ENCODE measurements at regions not wholly inside any gene's neighbourhood (a gene's known extent, or its start where the extent isn't known, plus 50 kb on each side); places are given as distances from the start of the nearest gene placed in this dataset.

- H4K20me1 ChIP-seq (ENCODE audit: insufficient read depth, low read length, poor library complexity, severe bottlenecking), result no peaks in the 10 kb centered on the region
- TF ChIP-seq EZH2phosphoT487 (IDR thresholded peaks at IDR 0.05; ENCODE audit: borderline replicate concordance), result no peak
- TF ChIP-seq, protein P1, sequence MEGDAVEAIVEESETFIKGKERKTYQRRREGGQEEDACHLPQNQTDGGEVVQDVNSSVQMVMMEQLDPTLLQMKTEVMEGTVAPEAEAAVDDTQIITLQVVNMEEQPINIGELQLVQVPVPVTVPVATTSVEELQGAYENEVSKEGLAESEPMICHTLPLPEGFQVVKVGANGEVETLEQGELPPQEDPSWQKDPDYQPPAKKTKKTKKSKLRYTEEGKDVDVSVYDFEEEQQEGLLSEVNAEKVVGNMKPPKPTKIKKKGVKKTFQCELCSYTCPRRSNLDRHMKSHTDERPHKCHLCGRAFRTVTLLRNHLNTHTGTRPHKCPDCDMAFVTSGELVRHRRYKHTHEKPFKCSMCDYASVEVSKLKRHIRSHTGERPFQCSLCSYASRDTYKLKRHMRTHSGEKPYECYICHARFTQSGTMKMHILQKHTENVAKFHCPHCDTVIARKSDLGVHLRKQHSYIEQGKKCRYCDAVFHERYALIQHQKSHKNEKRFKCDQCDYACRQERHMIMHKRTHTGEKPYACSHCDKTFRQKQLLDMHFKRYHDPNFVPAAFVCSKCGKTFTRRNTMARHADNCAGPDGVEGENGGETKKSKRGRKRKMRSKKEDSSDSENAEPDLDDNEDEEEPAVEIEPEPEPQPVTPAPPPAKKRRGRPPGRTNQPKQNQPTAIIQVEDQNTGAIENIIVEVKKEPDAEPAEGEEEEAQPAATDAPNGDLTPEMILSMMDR (conservative IDR thresholded peaks at IDR 0.05; ENCODE audit: low read length), result no peak
- no peak overlapping the region for H3K9ac ChIP-seq (ENCODE audit: low read depth, low read length, poor library complexity, severe bottlenecking)
- no peaks in the 10 kb centered on the region for H3K9me3 ChIP-seq (ENCODE audit: insufficient read depth, low read depth, low read length)
- H3F3A ChIP-seq (ENCODE audit: low read depth), result no peaks in the 10 kb centered on the region
- no peaks in the 10 kb centered on the region for H3K9me2 ChIP-seq (replicated peaks; ENCODE audit: low read depth, low read length)
- H3K27me3 ChIP-seq (ENCODE audit: insufficient read depth, low read length, poor library complexity, severe bottlenecking), result no peaks in the 10 kb centered on the region
- no peaks in the 10 kb centered on the region for H3K4me1 ChIP-seq (ENCODE audit: insufficient read depth, low read length, poor library complexity, severe bottlenecking)
- H3K4me3 ChIP-seq (ENCODE audit: low read length, poor library complexity, severe bottlenecking), result no peak overlapping the region
- no peaks in the 10 kb centered on the region for H3K36me3 ChIP-seq (ENCODE audit: insufficient read depth, low read length)
- H2AFZ ChIP-seq (ENCODE audit: low read length), result no peak overlapping the region
- no peaks in the 10 kb centered on the region for H3K79me2 ChIP-seq (ENCODE audit: insufficient read depth, low read length)
- no peak overlapping the region for H3K4me2 ChIP-seq (ENCODE audit: low read depth, low read length, poor library complexity, severe bottlenecking)
These were observed 258.9 kb upstream of the LRIG3 start for GRCh38 chr12:59179231-59179630.

GRCh38 chr12:59173695-59174094 lies 253.4 kb upstream of the LRIG3 start:
- TF ChIP-seq EZH2phosphoT487 (IDR thresholded peaks at IDR 0.05; ENCODE audit: borderline replicate concordance), result no peak
- TF ChIP-seq, protein P1 (conservative IDR thresholded peaks at IDR 0.05; ENCODE audit: low read length), result no peak
- no peaks in the 10 kb centered on the region for H3K4me1 ChIP-seq (ENCODE audit: insufficient read depth, low read length, poor library complexity, severe bottlenecking)

GRCh38 chr12:59168647-59169046 lies 248.3 kb upstream of the LRIG3 start:
- Histone ChIP-seq H3K79me2 (ENCODE audit: insufficient read depth, low read length) (no peaks in the 10 kb centered on the region), H3K9ac (ENCODE audit: low read depth, low read length, poor library complexity, severe bottlenecking) (no peak overlapping the region), H3K9me2 (replicated peaks; ENCODE audit: low read depth, low read length) (no peaks in the 10 kb centered on the region), H3F3A (ENCODE audit: low read depth) (no peaks in the 10 kb centered on the region), H3K4me3 (ENCODE audit: low read length, poor library complexity, severe bottlenecking) (no peak overlapping the region), H4K20me1 (ENCODE audit: insufficient read depth, low read length, poor library complexity, severe bottlenecking) (no peaks in the 10 kb centered on the region), H2AFZ (ENCODE audit: low read length) (no peak overlapping the region), H3K9me3 (ENCODE audit: insufficient read depth, low read depth, low read length) (no peaks in the 10 kb centered on the region), H3K36me3 (ENCODE audit: insufficient read depth, low read length) (no peaks in the 10 kb centered on the region), H3K4me2 (ENCODE audit: low read depth, low read length, poor library complexity, severe bottlenecking) (no peak overlapping the region), H3K27me3 (ENCODE audit: insufficient read depth, low read length, poor library complexity, severe bottlenecking) (no peaks in the 10 kb centered on the region), H3K4me1 (ENCODE audit: insufficient read depth, low read length, poor library complexity, severe bottlenecking) (no peaks in the 10 kb centered on the region)
- TF ChIP-seq EZH2phosphoT487 (IDR thresholded peaks at IDR 0.05; ENCODE audit: borderline replicate concordance), result no peak
- TF ChIP-seq, protein P1 (conservative IDR thresholded peaks at IDR 0.05; ENCODE audit: low read length), result no peak

More at GRCh38 chr12:59173695-59174094, 253.4 kb upstream of the LRIG3 start:
- H3K4me3 ChIP-seq (ENCODE audit: low read length, poor library complexity, severe bottlenecking), result no peak overlapping the region
- H3K79me2 ChIP-seq (ENCODE audit: insufficient read depth, low read length), result no peaks in the 10 kb centered on the region
- H3K27me3 ChIP-seq (ENCODE audit: insufficient read depth, low read length, poor library complexity, severe bottlenecking), result no peaks in the 10 kb centered on the region
- H3F3A ChIP-seq (ENCODE audit: low read depth), result no peaks in the 10 kb centered on the region
- H2AFZ ChIP-seq (ENCODE audit: low read length), result no peak overlapping the region
- no peaks in the 10 kb centered on the region for H3K9me2 ChIP-seq (replicated peaks; ENCODE audit: low read depth, low read length)
- H3K4me2 ChIP-seq (ENCODE audit: low read depth, low read length, poor library complexity, severe bottlenecking), result no peak overlapping the region
- H4K20me1 ChIP-seq (ENCODE audit: insufficient read depth, low read length, poor library complexity, severe bottlenecking), result no peaks in the 10 kb centered on the region
- H3K9ac ChIP-seq (ENCODE audit: low read depth, low read length, poor library complexity, severe bottlenecking), result no peak overlapping the region
- H3K9me3 ChIP-seq (ENCODE audit: insufficient read depth, low read depth, low read length), result no peaks in the 10 kb centered on the region
- H3K36me3 ChIP-seq (ENCODE audit: insufficient read depth, low read length), result no peaks in the 10 kb centered on the region
